ENCODE measurements at regions not wholly inside any gene's neighbourhood (a gene's known extent, or its start where the extent isn't known, plus 50 kb on each side); places are given as distances from the start of the nearest gene placed in this dataset.

GRCh38 chr20:52037370-52037769 is 154.2 kb downstream of the ZFP64 start:
- Mint-ChIP-seq H3K4me1 (no peaks in the 10 kb centered on the region), H3K36me3 (no peaks in the 10 kb centered on the region), H3K9me3 (peaks cover 0 to 7% (median 0%) of the 10 kb centered on the region in 7 donors), H3K27ac (no peak overlapping the region), H3K4me3 (no peak overlapping the region), H3K27me3 (ENCODE audit: low read depth in 3 of 3) (peaks cover 3 to 7% (median 5%) of the 10 kb centered on the region in 3 donors)
- no peak overlapping the region for H3K4me2 ChIP-seq (replicated peaks; ENCODE audit: extremely low read depth, low read length, poor library complexity, severe bottlenecking)
- intact Hi-C loops (cut with micrococcal nuclease), result no loop called here
- no peak for DNase-seq
- no peaks in the 10 kb centered on the region for H3K4me1 ChIP-seq (ENCODE audit: control insufficient read depth in 1 of 2, insufficient read depth in 2 of 2, low read length in 2 of 2)
- H3K9ac ChIP-seq (ENCODE audit: insufficient read depth, low read length, poor library complexity, severe bottlenecking), result no peak overlapping the region
- no peaks in the 10 kb centered on the region for H3K27me3 ChIP-seq (ENCODE audit: control insufficient read depth in 2 of 2, insufficient read depth in 2 of 2, low read length in 2 of 2)
- H4K20me1 ChIP-seq (ENCODE audit: insufficient read depth, low read length), result no peaks in the 10 kb centered on the region
- no peak overlapping the region for H3K4me3 ChIP-seq (replicated peaks in 1 of 3; ENCODE audit: low read depth in 2 of 3, low read length in 3 of 3)
- no peak overlapping the region for H3K27ac ChIP-seq (ENCODE audit: low read depth in 1 of 2, low read length in 2 of 2)
- TF ChIP-seq CTCF (IDR thresholded peaks at IDR 0.05), result no peak
- H2AFZ ChIP-seq (ENCODE audit: insufficient read depth, low read depth, low read length, poor library complexity, severe bottlenecking), result no peak overlapping the region
- H3K79me2 ChIP-seq (ENCODE audit: insufficient read depth, low read length), result no peaks in the 10 kb centered on the region
- 85% methylated on average over 2 of the region's 5 CpGs for WGBS (ENCODE audit: insufficient coverage)
- H3K36me3 ChIP-seq (replicated peaks in 1 of 2; ENCODE audit: control insufficient read depth in 1 of 2, insufficient read depth in 2 of 2, low read length in 2 of 2), result no peaks in the 10 kb centered on the region
- no peaks in the 10 kb centered on the region for H3K9me3 ChIP-seq (replicated peaks in 1 of 2; ENCODE audit: control insufficient read depth in 1 of 2, insufficient read depth in 1 of 2, low read length in 2 of 2)

DNA sequence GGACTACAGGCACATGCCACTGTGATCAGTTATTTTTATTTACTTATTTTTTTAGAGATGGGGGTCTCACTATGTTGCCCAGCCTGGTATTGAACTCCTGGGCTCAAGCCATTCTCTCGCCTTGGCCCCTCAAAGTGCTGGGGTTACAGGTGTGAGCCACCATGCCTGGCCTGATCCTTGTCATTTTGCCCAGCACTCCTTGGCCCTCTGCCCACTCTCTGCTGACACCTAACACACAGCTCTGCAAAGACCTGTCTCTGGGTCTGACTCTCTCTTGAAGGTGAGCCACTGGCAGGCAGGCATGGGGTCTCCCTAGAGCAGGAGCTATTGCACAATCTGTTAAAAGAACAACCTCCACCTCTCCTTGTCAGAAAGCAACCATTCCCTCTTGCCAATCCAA is 155.6 kb downstream of the ZFP64 start:
- TF ChIP-seq CTCF (IDR thresholded peaks at IDR 0.05), result no peak
- H3K9ac ChIP-seq (ENCODE audit: insufficient read depth, low read length, poor library complexity, severe bottlenecking), result no peak overlapping the region
- H3K4me3 ChIP-seq (replicated peaks in 1 of 3; ENCODE audit: low read depth in 2 of 3, low read length in 3 of 3), result no peak overlapping the region
- intact Hi-C loops (cut with micrococcal nuclease), result no loop called here
- H3K4me1 ChIP-seq (ENCODE audit: control insufficient read depth in 1 of 2, insufficient read depth in 2 of 2, low read length in 2 of 2), result no peaks in the 10 kb centered on the region
- peaks cover 0 to 3% of the 10 kb centered on the region in 2 donors for H3K27me3 ChIP-seq (ENCODE audit: control insufficient read depth in 2 of 2, insufficient read depth in 2 of 2, low read length in 2 of 2)
- Mint-ChIP-seq H3K27me3 (ENCODE audit: low read depth in 3 of 3) (peaks cover 3 to 8% (median 5%) of the 10 kb centered on the region in 3 donors), H3K27ac (peak overlapping the region in 1 of 7 donors; percentile 73), H3K4me3 (no peak overlapping the region), H3K36me3 (no peaks in the 10 kb centered on the region), H3K4me1 (peaks cover 8% of the 10 kb centered on the region), H3K9me3 (peaks cover 0 to 7% (median 0%) of the 10 kb centered on the region in 7 donors)
- DNase-seq, result no peak
- H3K27ac ChIP-seq (ENCODE audit: low read depth in 1 of 2, low read length in 2 of 2), result no peak overlapping the region
- no peak overlapping the region for H2AFZ ChIP-seq (ENCODE audit: insufficient read depth, low read depth, low read length, poor library complexity, severe bottlenecking)
- H3K36me3 ChIP-seq (replicated peaks in 1 of 2; ENCODE audit: control insufficient read depth in 1 of 2, insufficient read depth in 2 of 2, low read length in 2 of 2), result no peaks in the 10 kb centered on the region
- no peaks in the 10 kb centered on the region for H3K79me2 ChIP-seq (ENCODE audit: insufficient read depth, low read length)
- H3K9me3 ChIP-seq (replicated peaks in 1 of 2; ENCODE audit: control insufficient read depth in 1 of 2, insufficient read depth in 1 of 2, low read length in 2 of 2), result no peaks in the 10 kb centered on the region
- WGBS (ENCODE audit: insufficient coverage), result 88% methylated on average over 1 of the region's 1 CpG
- no peaks in the 10 kb centered on the region for H4K20me1 ChIP-seq (ENCODE audit: insufficient read depth, low read length)
- no peak overlapping the region for H3K4me2 ChIP-seq (replicated peaks; ENCODE audit: extremely low read depth, low read length, poor library complexity, severe bottlenecking)
